GM12878 (cell line): ENCODE measurements at regions not wholly inside any gene's neighbourhood (a gene's known extent, or its start where the extent isn't known, plus 50 kb on each side); places are given as distances from the start of the nearest gene placed in this dataset.

Experiments
- ATAC-seq: fragments of 200-7000 bp; cut with Tn5 transposase; 3 replicates; pipeline ENCODE4 v1.9.1; 2020; ENCODE audit warnings: mild to moderate bottlenecking, moderate library complexity
- BruUV-seq: library from RNA; stranded (reverse); fragments of 400-500 nt; replicated peaks from 2 replicates; lab custom pipeline; 2021; lab: Mats Ljungman, UMichigan
- CTCF ChIA-PET: fragments of 300-600 bp; sonication (Branson Sonifier 250); formaldehyde crosslinking; extraction: SDS; loops from one replicate; lab custom pipeline; 2021; ENCODE audit warnings: inconsistent platforms; lab: Yijun Ruan, JAX
- POLR2A ChIA-PET: fragments of 350-600 bp; formaldehyde crosslinking; extraction: SDS; loops from one replicate; lab custom pipeline; 2021; ENCODE audit warnings: inconsistent platforms; lab: Charles Lee
- RAD21 ChIA-PET: fragments of 300-600 bp; sonication (Branson Sonifier 250); formaldehyde crosslinking; loops from one replicate; lab custom pipeline; 2023; ENCODE audit warnings: antibody characterized with exemption; ENCODE audit not compliant: unreplicated experiment; lab: Charles Lee
- SMC1A ChIA-PET: fragments of 300-600 bp; sonication (Branson Sonifier 250); formaldehyde crosslinking; loops from one replicate; lab custom pipeline; 2023; ENCODE audit not compliant: unreplicated experiment, uncharacterized antibody; lab: Charles Lee
- DNase-seq: peaks from one replicate; pipeline ENCODE4 v3.0.0-alpha.2; 2011; ENCODE audit warnings: low read depth, low spot score
- FAIRE-seq: peaks from 3 replicates; lab custom pipeline; 2011; peaks lifted over from hg19 to GRCh38; lab: Jason Lieb, UNC
- H2AFZ ChIP-seq: 2 replicates; pipeline ENCODE4 v1.6.0; 2011; ENCODE audit warnings: low read depth, low read length, control low read depth; ENCODE audit not compliant: control insufficient read depth
- H3K27ac ChIP-seq: 2 replicates; pipeline ENCODE4 v1.5.1; 2011; ENCODE audit warnings: control low read depth; ENCODE audit not compliant: control insufficient read depth, insufficient read depth
- H3K27me3 ChIP-seq, 2 experiments: replicated peaks in 1 of 2; 2 replicates each; pipeline versions ENCODE4 v1.6.0 to v1.6.1; 2011; ENCODE audit warnings: low read length in 1 of 2; ENCODE audit not compliant: control insufficient read depth in 2 of 2, insufficient read depth in 2 of 2
- H3K36me3 ChIP-seq, 2 experiments: 2 replicates each; pipeline ENCODE4 v1.5.1; 2011; ENCODE audit warnings: low read length in 1 of 2; ENCODE audit not compliant: control insufficient read depth in 2 of 2, insufficient read depth in 2 of 2
- H3K4me1 ChIP-seq: 2 replicates; pipeline ENCODE4 v1.6.1; 2011; ENCODE audit warnings: mild to moderate bottlenecking, low read length, moderate library complexity, mixed read lengths; ENCODE audit not compliant: control insufficient read depth, insufficient read depth
- H3K4me2 ChIP-seq: 2 replicates; pipeline ENCODE4 v1.6.0; 2011; ENCODE audit warnings: control low read depth; ENCODE audit not compliant: control insufficient read depth, insufficient read depth
- H3K4me3 ChIP-seq: fragments of 200-600 bp; sonication (generic); 2 replicates; pipeline ENCODE4 v1.5.1; 2016
- H3K79me2 ChIP-seq: 2 replicates; pipeline ENCODE4 v1.6.0; 2011; ENCODE audit warnings: low read length; ENCODE audit not compliant: control insufficient read depth, insufficient read depth
- H3K9ac ChIP-seq: 2 replicates; pipeline ENCODE4 v1.8.0; 2011; ENCODE audit warnings: low read length, control low read depth, mixed read lengths; ENCODE audit not compliant: control insufficient read depth, insufficient read depth
- H3K9me3 ChIP-seq: replicated peaks from 3 replicates; pipeline ENCODE4 v1.5.1; 2011; ENCODE audit warnings: mild to moderate bottlenecking, low read length; ENCODE audit not compliant: control insufficient read depth, insufficient read depth
- H4K20me1 ChIP-seq: 2 replicates; pipeline ENCODE4 v1.6.0; 2011; ENCODE audit not compliant: control insufficient read depth, insufficient read depth
- FOS ChIP-seq: IDR thresholded peaks from 3 replicates; pipeline ENCODE4 v1.6.1; 2011; ENCODE audit warnings: borderline replicate concordance; ENCODE audit not compliant: insufficient read length; ENCODE audit errors: extremely low read depth
- MTA3 ChIP-seq: IDR thresholded peaks from 2 replicates; pipeline ENCODE4 v1.6.1; 2012; ENCODE audit warnings: low read length, inconsistent platforms, borderline replicate concordance
- MYC ChIP-seq: IDR thresholded peaks from 2 replicates; pipeline ENCODE4 v1.6.1; 2011; ENCODE audit warnings: mild to moderate bottlenecking, low read length, moderate library complexity, inconsistent platforms; ENCODE audit not compliant: insufficient read depth, insufficient replicate concordance, insufficient read length, severe bottlenecking
- NFIC ChIP-seq: IDR thresholded peaks from 2 replicates; pipeline ENCODE4 v1.6.1; 2012; ENCODE audit warnings: low read depth, mild to moderate bottlenecking, inconsistent platforms, low read length, moderate library complexity
- NRF1 ChIP-seq: conservative IDR thresholded peaks from 2 replicates; pipeline ENCODE4 v1.6.1; 2011; ENCODE audit warnings: mild to moderate bottlenecking, low read depth, low read length, improper control_type of control experiment
- PAX5 ChIP-seq: IDR thresholded peaks from 2 replicates; pipeline ENCODE4 v1.6.1; 2011; ENCODE audit warnings: low read depth, low read length, borderline replicate concordance
- SIN3A ChIP-seq: IDR thresholded peaks from 2 replicates; pipeline ENCODE4 v1.6.1; 2012; ENCODE audit warnings: low read depth, low read length, improper control_type of control experiment
- SP1 ChIP-seq: IDR thresholded peaks from one replicate; pipeline ENCODE4 v1.6.1; 2011; ENCODE audit warnings: low read depth, low read length
- ZNF24 ChIP-seq: fragments of 450-650 bp; IDR thresholded peaks from 2 replicates; pipeline ENCODE4 v1.6.1; 2017; ENCODE audit warnings: antibody characterized with exemption, mild to moderate bottlenecking
- WGBS: methylation state at CpG from one replicate; pipeline ENCODE4 v1.1.6; 2016; ENCODE audit warnings: low lambda C conversion rate; ENCODE audit not compliant: insufficient replicate concordance, insufficient coverage; ENCODE audit errors: missing lambda C conversion rate; 5-methylcytosine and 5-hydroxymethylcytosine counted together
- in situ Hi-C: fragments of 300-500 bp; cut with MboI; formaldehyde crosslinking; loops from 9 replicates; pipeline ENCODE4 v1.14.3; 2018; ENCODE audit warnings: mixed read lengths
- intact Hi-C: fragments of 100-400 bp; cut with micrococcal nuclease; formaldehyde crosslinking; loops from one replicate; pipeline ENCODE4 v1.14.2; 2022; ENCODE audit not compliant: unreplicated experiment

DNA sequence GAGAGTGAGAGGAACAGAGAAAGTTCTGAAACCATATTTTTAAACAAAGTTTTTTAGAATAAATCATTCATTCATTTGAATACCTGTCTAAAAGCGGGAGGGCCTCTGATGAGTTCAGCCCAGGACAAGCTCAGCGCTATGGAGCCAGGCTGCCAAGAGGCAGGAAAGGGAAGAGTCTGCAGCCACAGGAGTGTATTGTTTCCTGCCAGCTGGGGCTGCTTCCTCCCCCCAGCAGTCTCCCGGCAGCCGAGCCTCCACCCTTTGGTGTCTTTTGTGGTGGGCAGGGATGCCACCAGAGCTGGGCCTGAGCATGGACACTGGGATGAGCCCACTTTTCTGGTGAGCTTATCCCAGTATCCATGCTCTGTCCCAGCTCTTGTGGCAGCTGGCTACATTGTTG lies 199.5 kb upstream of the TPRG1 start:
- FAIRE-seq (no peak), DNase-seq (no peak), ATAC-seq (no peak)
- TF ChIP-seq NFIC = no peak
- no peak for TF ChIP-seq MYC
- no peak for TF ChIP-seq NRF1
- TF ChIP-seq PAX5 = no peak
- Histone ChIP-seq H3K27me3 (peaks cover 0 to 10% of the 10 kb centered on the region in 2 experiments; a peak in 1 of 4 replicates), H3K9me3 (no peaks in the 10 kb centered on the region), H3K9ac (no peak overlapping the region), H3K4me1 (no peaks in the 10 kb centered on the region), H3K79me2 (no peaks in the 10 kb centered on the region), H2AFZ (no peak overlapping the region), H3K4me3 (no peak overlapping the region), H4K20me1 (no peaks in the 10 kb centered on the region), H3K27ac (no peak overlapping the region), H3K4me2 (no peak overlapping the region), H3K36me3 (no peaks in the 10 kb centered on the region)
- no TSS peak for BruUV-seq
- ChIA-PET SMC1A (interaction anchor here (1.6 kb wide), 1 partner anchor 1234 kb away, joined by 4 read pairs; no protein-coding TSS in a partner anchor), POLR2A (no interaction called here), RAD21 (no interaction called here), CTCF (interaction anchor here (1.0 kb wide), 1 partner anchor 20 kb away, joined by 3 read pairs; no protein-coding TSS in a partner anchor)
- in situ Hi-C loops = no loop called here
- intact Hi-C loops = no loop called here
- WGBS = 0% methylated on average over 4 of the region's 4 CpGs

DNA sequence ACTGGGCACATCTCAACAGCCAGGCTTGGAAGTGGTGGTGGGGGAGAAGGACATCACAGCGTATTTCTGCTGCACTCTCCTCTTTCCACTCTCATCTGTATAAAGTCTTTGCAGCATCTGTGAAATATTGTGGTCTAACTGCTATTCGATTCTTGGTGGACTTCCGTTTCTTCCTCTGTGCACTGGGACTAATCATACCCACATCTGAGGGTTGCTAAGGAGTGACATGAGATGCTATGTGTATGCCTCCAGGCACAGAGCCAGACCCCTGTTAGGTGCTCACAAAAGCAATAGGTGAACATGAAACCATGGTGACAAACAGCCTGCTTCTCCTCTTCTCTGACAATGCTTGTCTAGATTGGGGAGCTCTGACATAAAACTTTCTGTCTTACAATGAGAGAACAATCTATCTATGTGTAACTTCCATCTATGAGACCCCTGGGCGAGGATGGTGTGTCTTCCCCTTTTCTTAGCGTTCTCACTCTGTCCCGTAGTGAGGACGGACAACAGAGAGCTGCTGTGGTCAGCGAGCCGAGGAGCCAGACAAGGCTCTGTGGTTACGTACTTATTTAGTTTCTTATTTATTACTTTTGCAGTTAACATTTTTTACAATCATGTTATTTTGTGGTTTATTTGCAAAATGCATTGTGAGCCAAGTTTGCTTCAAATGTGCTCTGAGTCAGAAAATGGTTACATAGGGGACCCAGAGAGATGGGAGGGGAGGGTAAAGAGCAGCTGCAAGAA lies 196.7 kb upstream of the TPRG1 start:
- no peaks in the 10 kb centered on the region for H3K79me2 ChIP-seq
- ChIA-PET SMC1A (no interaction called here), POLR2A (no interaction called here), CTCF (interaction anchor here (0.6 kb wide), 1 partner anchor 1726 kb away, joined by 3 read pairs; no protein-coding TSS in a partner anchor), RAD21 (no interaction called here)
- H4K20me1 ChIP-seq = no peaks in the 10 kb centered on the region
- H3K4me3 ChIP-seq = no peak overlapping the region
- DNase-seq (no peak), ATAC-seq (no peak), FAIRE-seq (no peak)
- H3K4me1 ChIP-seq = no peaks in the 10 kb centered on the region
- H3K4me2 ChIP-seq = no peak overlapping the region
- H3K27ac ChIP-seq = no peak overlapping the region
- TF ChIP-seq SP1 (no peak), MTA3 (no peak), ZNF24 (no peak), SIN3A (no peak), FOS (no peak)
- 0% methylated on average over 10 of the region's 10 CpGs for WGBS
- H3K9me3 ChIP-seq = no peaks in the 10 kb centered on the region
- in situ Hi-C loops = no loop called here
- intact Hi-C loops = no loop called here
- H3K9ac ChIP-seq = no peak overlapping the region
- peaks cover 0 to 10% of the 10 kb centered on the region in 2 experiments; a peak in 1 of 4 replicates for H3K27me3 ChIP-seq
- no peaks in the 10 kb centered on the region for H3K36me3 ChIP-seq
- BruUV-seq = no TSS peak
- no peak overlapping the region for H2AFZ ChIP-seq
